HCT116 (cell line): ENCODE measurements at regions not wholly inside any gene's neighbourhood (a gene's known extent, or its start where the extent isn't known, plus 50 kb on each side); places are given as distances from the start of the nearest gene placed in this dataset.

Source experiments
- ATAC-seq: fragments of 200-7000 bp; cut with Tn5 transposase; 2 replicates; pipeline ENCODE4 v1.9.1; 2020; ENCODE audit warnings: mild to moderate bottlenecking, moderate library complexity
- BruUV-seq: library from RNA; stranded (reverse); fragments of 400-500 nt; replicated peaks from 2 replicates; lab custom pipeline; 2021; lab: Mats Ljungman, UMichigan
- CTCF ChIA-PET: fragments of 300-600 bp; sonication (Branson Sonifier 250); formaldehyde crosslinking; loops from one replicate; lab custom pipeline; 2021; ENCODE audit warnings: antibody characterized with exemption; lab: Charles Lee
- POLR2A ChIA-PET: fragments of 300-600, 350-600 bp; sonication (Branson Sonifier 250); formaldehyde crosslinking; loops from one replicate; lab custom pipeline; 2021; ENCODE audit warnings: antibody characterized with exemption; lab: Charles Lee
- RAD21 ChIA-PET, 2 experiments: fragments of 300-600 bp; sonication (Branson Sonifier 250); formaldehyde crosslinking; loops; one replicate each; lab custom pipeline; 2023; ENCODE audit warnings: low total read pairs in 2 of 2; ENCODE audit not compliant: uncharacterized antibody in 2 of 2, unreplicated experiment in 2 of 2, low non-redundant PET in 1 of 2; lab: Charles Lee
- DNase-seq: peaks from one replicate; pipeline ENCODE4 v3.0.0-alpha.2; 2010; ENCODE audit warnings: low read depth, low spot score
- H2AFZ ChIP-seq: fragments of 200-600 bp; shearing (Covaris generic), sonication (generic); 2 replicates; pipeline ENCODE4 v1.6.1; 2017; ENCODE audit warnings: low read depth, mixed run types, mixed read lengths, antibody characterized with exemption, low read length; ENCODE audit not compliant: poor library complexity, severe bottlenecking
- H3K27ac ChIP-seq: 2 replicates; pipeline ENCODE4 v1.5.1; 2012; ENCODE audit warnings: low read depth, low read length
- H3K27me3 ChIP-seq: fragments of 200-600 bp; sonication (generic); 2 replicates; pipeline ENCODE4 v1.6.1; 2016; ENCODE audit warnings: mixed run types, low read length, mixed read lengths; ENCODE audit not compliant: insufficient read depth
- H3K36me3 ChIP-seq, 2 experiments: fragments of 200-500 bp in 1 of 2; fragments of 200-600 bp in 1 of 2; sonication (Bioruptor generic) in 1 of 2; sonication (generic) in 1 of 2; 2 replicates each; pipeline versions ENCODE4 v1.5.1 to v1.6.1; 2014 to 2016; ENCODE audit warnings: low read length in 2 of 2, inconsistent platforms in 1 of 2, mixed read lengths in 1 of 2, mixed run types in 1 of 2; ENCODE audit not compliant: insufficient read depth in 2 of 2, control insufficient read depth in 1 of 2
- H3K4me1 ChIP-seq, 2 experiments: fragments of 200-600 bp in 1 of 2; sonication (generic) in 1 of 2; 2 replicates each; pipeline versions ENCODE4 v1.5.1 to v1.6.1; 2012 to 2017; ENCODE audit warnings: low read length in 2 of 2, inconsistent platforms in 1 of 2, mild to moderate bottlenecking in 1 of 2, mixed read lengths in 1 of 2, mixed run types in 1 of 2, moderate library complexity in 1 of 2; ENCODE audit not compliant: insufficient read depth in 2 of 2, control insufficient read depth in 1 of 2
- H3K4me2 ChIP-seq: fragments of 200-600 bp; sonication (generic); 2 replicates; pipeline ENCODE4 v1.6.1; 2017; ENCODE audit warnings: mixed run types, low read length, mixed read lengths
- H3K4me3 ChIP-seq, 2 experiments: fragments of 200-600 bp in 1 of 2; sonication (generic) in 1 of 2; replicated peaks in 1 of 2; 2 replicates each; pipeline ENCODE4 v1.5.1; 2011 to 2016; ENCODE audit warnings: low read length in 2 of 2, control low read depth in 1 of 2, low read depth in 1 of 2, mild to moderate bottlenecking in 1 of 2, mixed read lengths in 1 of 2, mixed run types in 1 of 2
- H3K79me2 ChIP-seq: fragments of 200-600 bp; sonication (generic); 2 replicates; pipeline ENCODE4 v1.6.1; 2017; ENCODE audit warnings: mild to moderate bottlenecking, mixed run types, low read length, moderate library complexity, mixed read lengths; ENCODE audit not compliant: insufficient read depth
- H3K9ac ChIP-seq: fragments of 200-600 bp; sonication (generic); 2 replicates; pipeline ENCODE4 v1.6.1; 2016; ENCODE audit warnings: low read length, mixed read lengths
- H3K9me2 ChIP-seq: fragments of 200-600 bp; sonication (generic), shearing (Covaris generic); 2 replicates; pipeline ENCODE4 v1.6.1; 2017; ENCODE audit warnings: mixed run types, mild to moderate bottlenecking, moderate library complexity; ENCODE audit not compliant: insufficient read depth
- H3K9me3 ChIP-seq, 2 experiments: fragments of 200-500 bp in 1 of 2; fragments of 200-600 bp in 1 of 2; sonication (Bioruptor generic) in 1 of 2; sonication (generic) in 1 of 2; 2 replicates each; pipeline ENCODE4 v1.6.1; 2014 to 2017; ENCODE audit warnings: low read length in 2 of 2, mixed read lengths in 2 of 2, inconsistent platforms in 1 of 2, low read depth in 1 of 2, mild to moderate bottlenecking in 1 of 2, mixed run types in 1 of 2, moderate library complexity in 1 of 2; ENCODE audit not compliant: control insufficient read depth in 1 of 2, insufficient read depth in 1 of 2
- H4K20me1 ChIP-seq: fragments of 200-600 bp; sonication (generic), shearing (Covaris generic); 2 replicates; pipeline ENCODE4 v1.6.1; 2017; ENCODE audit warnings: mixed run types, mild to moderate bottlenecking, moderate library complexity; ENCODE audit not compliant: insufficient read depth
- EGR1 ChIP-seq: IDR thresholded peaks from 2 replicates; pipeline ENCODE4 v1.6.1; 2012; ENCODE audit warnings: low read depth
- ELF1 ChIP-seq: IDR thresholded peaks from 2 replicates; pipeline ENCODE4 v1.6.1; 2012; ENCODE audit warnings: low read depth, borderline replicate concordance
- EZH2 ChIP-seq: fragments of 200-600 bp; sonication (generic); IDR thresholded peaks from 2 replicates; pipeline ENCODE4 v1.6.1; 2017; ENCODE audit warnings: antibody characterized with exemption, mixed run types
- POLR2A ChIP-seq: IDR thresholded peaks from 2 replicates; pipeline ENCODE4 v1.7.0; 2011; ENCODE audit warnings: borderline replicate concordance; ENCODE audit not compliant: insufficient read depth, insufficient read length; ENCODE audit errors: extremely low read depth
- POLR2AphosphoS5 ChIP-seq: IDR thresholded peaks from 2 replicates; pipeline ENCODE4 v1.6.1; 2011; ENCODE audit warnings: mild to moderate bottlenecking, low read depth, low read length, moderate library complexity
- TCF7L2 ChIP-seq: IDR thresholded peaks from 2 replicates; pipeline ENCODE4 v1.7.0; 2011; ENCODE audit warnings: borderline replicate concordance, inconsistent platforms; ENCODE audit not compliant: insufficient read depth, insufficient read length; ENCODE audit errors: extremely low read depth
- ZFX ChIP-seq: fragments of 450-650 bp; IDR thresholded peaks from 2 replicates; pipeline ENCODE4 v1.6.1; 2017
- intact Hi-C: fragments of 100-400 bp; cut with micrococcal nuclease; formaldehyde crosslinking; loops from 2 replicates; pipeline ENCODE4 v1.10.0; 2022
- TF ChIP-seq, protein P1 (sequence below), 3 experiments: fragments of 200-600 bp in 1 of 3; sonication (generic) in 1 of 3; IDR thresholded peaks in 2 of 3; conservative IDR thresholded peaks in 1 of 3; 2 replicates each; pipeline ENCODE4 v1.5.1; 2012 to 2017; ENCODE audit warnings: low read depth in 2 of 3, low read length in 2 of 3, antibody characterized with exemption in 1 of 3, borderline replicate concordance in 1 of 3, control low read depth in 1 of 3, mild to moderate bottlenecking in 1 of 3, mixed read lengths in 1 of 3, mixed run types in 1 of 3, moderate library complexity in 1 of 3; ENCODE audit not compliant: insufficient read depth in 1 of 3

DNA sequence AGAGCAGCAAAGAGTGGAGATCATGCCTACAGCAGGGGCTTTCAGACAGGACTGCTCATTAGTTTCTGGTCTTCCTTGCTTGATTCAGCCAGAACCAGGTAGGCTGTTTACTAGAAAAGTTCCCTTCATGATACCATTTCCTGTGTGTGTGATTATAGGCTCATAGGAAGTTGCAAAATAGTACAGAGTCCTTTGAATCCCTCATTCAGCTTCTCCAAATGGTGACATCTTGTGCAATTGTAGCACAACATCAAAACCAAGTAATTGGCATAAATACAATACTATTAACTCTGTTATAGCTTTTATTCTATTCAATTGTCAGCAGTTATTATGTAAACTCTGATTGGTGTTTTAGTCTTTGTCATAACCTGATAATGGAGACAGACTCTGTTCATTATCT lies 347.3 kb upstream of the CDH4 start (continued):
- TF ChIP-seq, protein P1, sequence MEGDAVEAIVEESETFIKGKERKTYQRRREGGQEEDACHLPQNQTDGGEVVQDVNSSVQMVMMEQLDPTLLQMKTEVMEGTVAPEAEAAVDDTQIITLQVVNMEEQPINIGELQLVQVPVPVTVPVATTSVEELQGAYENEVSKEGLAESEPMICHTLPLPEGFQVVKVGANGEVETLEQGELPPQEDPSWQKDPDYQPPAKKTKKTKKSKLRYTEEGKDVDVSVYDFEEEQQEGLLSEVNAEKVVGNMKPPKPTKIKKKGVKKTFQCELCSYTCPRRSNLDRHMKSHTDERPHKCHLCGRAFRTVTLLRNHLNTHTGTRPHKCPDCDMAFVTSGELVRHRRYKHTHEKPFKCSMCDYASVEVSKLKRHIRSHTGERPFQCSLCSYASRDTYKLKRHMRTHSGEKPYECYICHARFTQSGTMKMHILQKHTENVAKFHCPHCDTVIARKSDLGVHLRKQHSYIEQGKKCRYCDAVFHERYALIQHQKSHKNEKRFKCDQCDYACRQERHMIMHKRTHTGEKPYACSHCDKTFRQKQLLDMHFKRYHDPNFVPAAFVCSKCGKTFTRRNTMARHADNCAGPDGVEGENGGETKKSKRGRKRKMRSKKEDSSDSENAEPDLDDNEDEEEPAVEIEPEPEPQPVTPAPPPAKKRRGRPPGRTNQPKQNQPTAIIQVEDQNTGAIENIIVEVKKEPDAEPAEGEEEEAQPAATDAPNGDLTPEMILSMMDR (IDR thresholded peaks at IDR 0.05 in 2 of 3, conservative IDR thresholded peaks at IDR 0.05 in 1 of 3; ENCODE audit: borderline replicate concordance in 1 of 3, insufficient read depth in 1 of 3, low read depth in 2 of 3, low read length in 2 of 3), result no peak

DNA sequence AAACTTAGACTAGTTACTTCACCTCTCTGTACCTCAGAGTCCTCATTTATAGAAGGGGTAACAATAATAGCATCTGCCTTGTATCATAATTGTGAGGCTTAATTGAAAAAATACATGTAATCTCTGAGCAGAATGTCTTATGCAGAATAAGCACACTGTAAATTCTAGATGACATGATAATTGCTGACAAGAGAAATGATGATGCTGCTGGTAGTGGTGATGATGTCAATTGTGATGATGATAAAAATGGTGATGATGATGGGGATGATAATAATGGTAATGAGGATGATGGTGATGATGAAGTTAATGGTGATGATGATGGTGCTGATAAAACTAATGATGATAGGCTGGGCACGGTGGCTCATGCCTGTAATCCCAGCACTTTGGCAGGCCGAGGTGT lies 346.1 kb upstream of the CDH4 start:
- H4K20me1 ChIP-seq, result no peaks in the 10 kb centered on the region
- no peaks in the 10 kb centered on the region for H3K27me3 ChIP-seq
- no peak overlapping the region for H2AFZ ChIP-seq
- no TSS peak for BruUV-seq
- no peaks in the 10 kb centered on the region for H3K79me2 ChIP-seq
- intact Hi-C loops, result no loop called here
- no peak for ATAC-seq
- TF ChIP-seq ZFX (no peak), TCF7L2 (no peak), EGR1 (no peak), POLR2AphosphoS5 (no peak), EZH2 (no peak), ELF1 (no peak), POLR2A (no peak)
- TF ChIP-seq, protein P1 (IDR thresholded peaks at IDR 0.05 in 2 of 3, conservative IDR thresholded peaks at IDR 0.05 in 1 of 3; ENCODE audit: borderline replicate concordance in 1 of 3, insufficient read depth in 1 of 3, low read depth in 2 of 3, low read length in 2 of 3), result no peak
- H3K4me2 ChIP-seq, result no peak overlapping the region
- POLR2A ChIA-PET, result no interaction called here
- CTCF ChIA-PET, result no interaction called here
- H3K36me3 ChIP-seq, result no peaks in the 10 kb centered on the region
- peaks cover 5 to 31% of the 10 kb centered on the region in 2 experiments; a peak in 2 of 4 replicates for H3K9me3 ChIP-seq
- H3K9me2 ChIP-seq, result no peaks in the 10 kb centered on the region
- H3K27ac ChIP-seq, result no peak overlapping the region
- H3K4me3 ChIP-seq, result no peak overlapping the region
- no peak for DNase-seq
- RAD21 ChIA-PET, result no interaction called here
- no peaks in the 10 kb centered on the region for H3K4me1 ChIP-seq
- H3K9ac ChIP-seq, result no peak overlapping the region
